Astrocyte (in vitro differentiated cells and primary cell): ENCODE measurements at regions not wholly inside any gene's neighbourhood (a gene's known extent, or its start where the extent isn't known, plus 50 kb on each side); places are given as distances from the start of the nearest gene placed in this dataset.

Experiments used
- DNase-seq: peaks from one replicate; pipeline ENCODE4 v3.0.0-alpha.2; 2010; ENCODE audit warnings: low read depth
- FAIRE-seq: peaks from 2 replicates; lab custom pipeline; 2011; peaks lifted over from hg19 to GRCh38; lab: Jason Lieb, UNC
- H2AFZ ChIP-seq: 2 replicates; pipeline ENCODE4 v1.6.0; 2012; ENCODE audit warnings: low read depth, low read length, inconsistent platforms
- H3K27ac ChIP-seq: 2 replicates; pipeline ENCODE4 v1.5.1; 2011; ENCODE audit warnings: low read depth, low read length, inconsistent platforms
- H3K27me3 ChIP-seq: 2 replicates; pipeline ENCODE4 v1.6.0; 2011; ENCODE audit warnings: low read length, inconsistent platforms; ENCODE audit not compliant: insufficient read depth
- H3K36me3 ChIP-seq: 2 replicates; pipeline ENCODE4 v1.5.1; 2011; ENCODE audit warnings: low read length, inconsistent platforms; ENCODE audit not compliant: insufficient read depth
- H3K4me1 ChIP-seq: 2 replicates; pipeline ENCODE4 v1.5.1; 2011; ENCODE audit warnings: low read length, inconsistent platforms; ENCODE audit not compliant: insufficient read depth
- H3K4me2 ChIP-seq: 2 replicates; pipeline ENCODE4 v1.6.0; 2012; ENCODE audit warnings: low read length, inconsistent platforms
- H3K4me3 ChIP-seq: 2 replicates; pipeline ENCODE4 v1.5.1; 2011; ENCODE audit warnings: low read depth, mild to moderate bottlenecking, low read length, inconsistent platforms; ENCODE audit not compliant: insufficient read depth
- H3K79me2 ChIP-seq: 2 replicates; pipeline ENCODE4 v1.6.0; 2012; ENCODE audit warnings: mild to moderate bottlenecking, low read length, inconsistent platforms; ENCODE audit not compliant: insufficient read depth
- H3K9ac ChIP-seq: 2 replicates; pipeline ENCODE4 v1.6.0; 2012; ENCODE audit warnings: mild to moderate bottlenecking, low read length, inconsistent platforms
- H3K9me3 ChIP-seq: 2 replicates; pipeline ENCODE4 v1.5.1; 2012; ENCODE audit warnings: low read depth, mild to moderate bottlenecking, low read length, inconsistent platforms; ENCODE audit not compliant: insufficient read depth
- H4K20me1 ChIP-seq: 2 replicates; pipeline ENCODE4 v1.6.0; 2012; ENCODE audit warnings: low read length, inconsistent platforms; ENCODE audit not compliant: insufficient read depth
- H3K27ac Mint-ChIP-seq: one replicate; pipeline ENCODE4 v1.8.0; 2021; ENCODE audit warnings: mild to moderate bottlenecking, mixed read lengths; ENCODE audit not compliant: unreplicated experiment
- H3K27me3 Mint-ChIP-seq: one replicate; pipeline ENCODE4 v1.8.0; 2021; ENCODE audit warnings: low read depth, mixed read lengths; ENCODE audit not compliant: unreplicated experiment
- H3K36me3 Mint-ChIP-seq: one replicate; pipeline ENCODE4 v1.8.0; 2021; ENCODE audit warnings: low read depth, mixed read lengths; ENCODE audit not compliant: unreplicated experiment
- H3K4me1 Mint-ChIP-seq: one replicate; pipeline ENCODE4 v1.8.0; 2021; ENCODE audit warnings: low read depth, mixed read lengths; ENCODE audit not compliant: unreplicated experiment
- H3K4me3 Mint-ChIP-seq: one replicate; pipeline ENCODE4 v1.8.0; 2021; ENCODE audit warnings: mild to moderate bottlenecking, moderate library complexity, mixed read lengths; ENCODE audit not compliant: unreplicated experiment
- H3K9me3 Mint-ChIP-seq: one replicate; pipeline ENCODE4 v1.8.0; 2021; ENCODE audit warnings: mild to moderate bottlenecking, mixed read lengths; ENCODE audit not compliant: unreplicated experiment
- CTCF ChIP-seq: IDR thresholded peaks from 2 replicates; pipeline ENCODE4 v1.5.1; 2011; ENCODE audit warnings: low read depth, mild to moderate bottlenecking, inconsistent platforms, low read length, moderate library complexity; ENCODE audit not compliant: insufficient read depth
- EZH2 ChIP-seq: IDR thresholded peaks from 2 replicates; pipeline ENCODE4 v1.6.1; 2012; ENCODE audit warnings: mild to moderate bottlenecking, low read length, inconsistent platforms; ENCODE audit not compliant: insufficient read depth

- H3K4me1 ChIP-seq = no peaks in the 10 kb centered on the region
- no peak overlapping the region for H3K27ac ChIP-seq
- no peaks in the 10 kb centered on the region for H3K36me3 ChIP-seq
- H3K79me2 ChIP-seq = no peaks in the 10 kb centered on the region
- H3K9me3 ChIP-seq = no peaks in the 10 kb centered on the region
- FAIRE-seq (no peak), DNase-seq (peak; percentile 38)
- Mint-ChIP-seq H3K4me3 (no peak overlapping the region), H3K27ac (no peak overlapping the region), H3K27me3 (no peaks in the 10 kb centered on the region), H3K36me3 (no peaks in the 10 kb centered on the region), H3K4me1 (peaks cover 8% of the 10 kb centered on the region), H3K9me3 (no peaks in the 10 kb centered on the region)
- TF ChIP-seq EZH2 = no peak
- TF ChIP-seq CTCF = no peak
- no peaks in the 10 kb centered on the region for H4K20me1 ChIP-seq
- peak overlapping the region; percentile 28 for H2AFZ ChIP-seq
- peak overlapping the region; percentile 33 for H3K4me2 ChIP-seq
- H3K27me3 ChIP-seq = no peaks in the 10 kb centered on the region
- no peak overlapping the region for H3K4me3 ChIP-seq
- H3K9ac ChIP-seq = no peak overlapping the region
Observed at GRCh38 chr1:102799496-102799895, 308.8 kb downstream of the COL11A1 start.

GRCh38 chr1:102798718-102799117 is 309.6 kb downstream of the COL11A1 start:
- H3K4me1 ChIP-seq = no peaks in the 10 kb centered on the region
- H3K9ac ChIP-seq = no peak overlapping the region
- TF ChIP-seq EZH2 (no peak), CTCF (no peak)
- no peaks in the 10 kb centered on the region for H4K20me1 ChIP-seq
- Mint-ChIP-seq H3K9me3 (no peaks in the 10 kb centered on the region), H3K27me3 (no peaks in the 10 kb centered on the region), H3K36me3 (no peaks in the 10 kb centered on the region), H3K4me3 (no peak overlapping the region), H3K4me1 (peaks cover 8% of the 10 kb centered on the region), H3K27ac (no peak overlapping the region)
- FAIRE-seq (no peak), DNase-seq (no peak)
- H3K79me2 ChIP-seq = no peaks in the 10 kb centered on the region
- no peaks in the 10 kb centered on the region for H3K27me3 ChIP-seq
- H2AFZ ChIP-seq = no peak overlapping the region
- no peak overlapping the region for H3K4me3 ChIP-seq
- H3K4me2 ChIP-seq = no peak overlapping the region
- H3K36me3 ChIP-seq = no peaks in the 10 kb centered on the region
- H3K9me3 ChIP-seq = no peaks in the 10 kb centered on the region
- no peak overlapping the region for H3K27ac ChIP-seq

GRCh38 chr1:102796429-102796828 is 311.9 kb downstream of the COL11A1 start:
- Histone ChIP-seq H4K20me1 (no peaks in the 10 kb centered on the region), H3K27me3 (no peaks in the 10 kb centered on the region), H3K27ac (no peak overlapping the region), H3K79me2 (no peaks in the 10 kb centered on the region), H3K9me3 (no peaks in the 10 kb centered on the region), H3K4me3 (no peak overlapping the region), H3K36me3 (no peaks in the 10 kb centered on the region), H3K4me2 (no peak overlapping the region), H3K4me1 (no peaks in the 10 kb centered on the region), H3K9ac (no peak overlapping the region), H2AFZ (no peak overlapping the region)
- Mint-ChIP-seq H3K36me3 (no peaks in the 10 kb centered on the region), H3K4me3 (no peak overlapping the region), H3K4me1 (peaks cover 8% of the 10 kb centered on the region), H3K27ac (no peak overlapping the region), H3K27me3 (no peaks in the 10 kb centered on the region), H3K9me3 (no peaks in the 10 kb centered on the region)
- no peak for TF ChIP-seq EZH2
- no peak for TF ChIP-seq CTCF
- FAIRE-seq = no peak
- no peak for DNase-seq
